HG03108 (cell line): ENCODE measurements at regions not wholly inside any gene's neighbourhood (a gene's known extent, or its start where the extent isn't known, plus 50 kb on each side); places are given as distances from the start of the nearest gene placed in this dataset.
"Not testable (repeated sequence)": the region's sequence is repeated elsewhere in the genome, so short reads cannot be mapped to it uniquely, and the experiment has no call there.

ENCODE experiments used
- ATAC-seq: cut with Tn5 transposase; IDR thresholded peaks from one replicate; pipeline ENCODE4 v1.9.1; 2021; ENCODE audit warnings: moderate library complexity; ENCODE audit not compliant: unreplicated experiment

DNA sequence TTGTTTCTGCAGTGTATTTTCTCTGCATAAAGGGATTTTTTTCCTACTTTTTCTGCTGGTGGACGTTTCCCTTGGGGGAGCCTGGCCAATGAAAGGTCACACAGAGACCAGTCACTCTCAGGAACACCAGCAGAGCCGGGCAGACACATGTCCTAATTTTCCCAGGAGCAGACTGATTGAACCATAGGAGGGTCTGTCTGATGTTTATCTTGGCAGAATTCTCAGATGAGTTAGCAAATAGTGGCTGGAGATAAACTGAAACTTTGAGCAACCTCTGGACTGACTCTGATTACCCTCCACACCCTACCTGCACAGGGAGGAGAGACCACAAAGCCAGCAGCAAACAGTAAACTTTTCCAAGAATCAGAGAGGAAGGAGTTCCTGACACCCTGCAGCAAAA, 90.0 kb upstream of the PLGLB2 start:
- ATAC-seq = not testable (repeated sequence)

DNA sequence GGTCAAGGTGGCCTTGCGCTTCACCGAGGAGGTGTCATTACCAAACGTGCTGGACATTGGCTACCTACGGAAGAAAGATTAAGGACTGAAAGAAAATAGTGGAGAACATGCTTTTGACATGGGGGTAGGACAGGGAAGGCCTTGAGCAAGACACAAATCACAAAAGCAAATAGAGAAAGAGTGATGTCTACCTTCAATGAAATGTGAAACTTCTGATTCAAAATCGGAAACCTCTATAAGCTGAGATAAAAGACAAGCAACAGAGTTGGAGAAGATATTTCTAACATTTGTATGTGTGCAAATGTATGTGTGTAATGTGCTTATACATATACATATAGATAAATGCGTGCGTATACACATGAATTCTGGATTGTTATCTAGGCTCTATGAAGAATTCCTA, 89.5 kb upstream of the PLGLB2 start:
- not testable (repeated sequence) for ATAC-seq

DNA sequence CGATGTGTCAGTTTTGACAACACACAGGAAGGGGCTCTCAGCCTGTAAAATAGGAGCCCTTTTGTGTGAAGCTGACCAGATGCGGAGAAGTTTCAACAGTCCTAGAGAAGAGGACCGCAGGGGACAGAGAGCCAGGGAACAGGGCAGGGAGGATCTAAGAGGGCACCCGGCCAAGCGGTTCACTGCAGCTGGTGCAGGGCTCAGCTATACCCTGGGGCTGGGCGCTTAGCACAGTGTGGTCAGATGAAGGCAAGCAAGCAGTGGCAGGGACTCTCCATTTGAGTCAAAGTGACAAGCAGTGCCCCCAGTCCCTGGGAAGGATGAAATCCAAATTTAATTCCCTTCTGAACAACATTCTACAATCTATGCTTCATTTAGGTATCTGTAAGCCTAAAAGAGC, 88.9 kb upstream of the PLGLB2 start:
- not testable (repeated sequence) for ATAC-seq

DNA sequence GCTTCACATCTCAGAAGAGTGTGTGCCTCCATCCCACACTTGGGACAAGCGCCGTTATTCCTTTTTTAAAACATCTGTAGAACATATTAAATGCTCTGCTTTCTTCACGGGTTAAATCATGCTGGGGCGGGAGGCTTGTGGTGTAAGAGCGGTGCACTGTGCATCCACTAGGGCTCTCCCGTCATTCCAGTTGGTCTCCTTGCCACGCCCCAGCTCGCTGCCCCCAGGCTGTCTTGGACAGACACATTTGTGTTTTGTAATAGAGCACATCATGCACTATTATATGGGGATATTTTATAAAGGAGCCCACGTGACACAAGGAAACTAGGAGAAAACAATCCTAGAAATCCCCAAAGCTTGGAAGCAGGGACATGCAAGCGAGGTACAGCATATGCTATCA, 87.7 kb upstream of the PLGLB2 start:
- not testable (repeated sequence) for ATAC-seq

DNA sequence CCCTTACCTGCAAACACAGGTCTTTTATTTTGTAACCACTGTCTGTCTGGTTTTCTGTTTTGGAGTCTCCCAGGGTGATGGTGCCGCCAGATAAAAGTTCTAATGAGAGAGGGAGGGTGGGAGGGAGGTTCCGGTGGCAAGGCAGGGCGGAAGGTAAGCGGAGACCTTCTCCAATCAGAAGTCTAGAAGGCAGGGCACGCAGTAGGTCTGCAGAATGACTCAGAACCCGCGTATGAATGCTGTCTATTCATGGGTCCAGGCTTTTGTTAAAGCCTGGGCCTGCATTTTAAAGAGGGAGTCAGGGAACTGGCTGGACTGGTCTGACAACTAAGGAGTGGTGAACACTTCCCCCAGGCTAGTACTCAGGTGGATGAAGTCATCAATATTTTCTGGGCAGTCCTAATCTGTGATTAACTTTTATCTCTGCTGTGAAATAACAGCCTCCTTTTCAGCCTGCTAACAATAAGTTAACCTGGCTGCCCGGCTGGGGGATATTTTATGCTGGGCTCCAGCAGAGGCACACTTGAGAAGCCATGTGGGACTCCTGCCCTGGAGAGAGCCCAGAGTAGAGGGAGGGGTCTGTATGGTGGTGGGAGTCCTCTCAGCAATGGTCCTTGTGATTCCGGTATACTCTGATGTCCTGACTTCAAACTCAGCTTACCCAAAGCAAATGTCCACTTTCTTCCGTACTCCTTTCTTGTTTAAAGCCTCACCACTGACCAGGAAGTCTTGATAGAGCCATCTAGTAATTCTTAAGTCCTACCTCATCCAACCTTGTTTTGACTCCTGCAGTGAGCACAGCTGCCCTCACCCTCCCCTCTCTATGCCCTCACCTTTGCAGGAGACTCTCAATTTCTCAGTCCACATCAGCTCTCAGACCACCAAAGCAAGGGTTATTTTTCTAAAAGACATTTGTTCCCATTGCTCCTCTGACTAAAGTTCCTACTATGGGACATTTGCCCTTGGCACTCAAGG, 85.3 kb upstream of the PLGLB2 start:
- not testable (repeated sequence) for ATAC-seq

DNA sequence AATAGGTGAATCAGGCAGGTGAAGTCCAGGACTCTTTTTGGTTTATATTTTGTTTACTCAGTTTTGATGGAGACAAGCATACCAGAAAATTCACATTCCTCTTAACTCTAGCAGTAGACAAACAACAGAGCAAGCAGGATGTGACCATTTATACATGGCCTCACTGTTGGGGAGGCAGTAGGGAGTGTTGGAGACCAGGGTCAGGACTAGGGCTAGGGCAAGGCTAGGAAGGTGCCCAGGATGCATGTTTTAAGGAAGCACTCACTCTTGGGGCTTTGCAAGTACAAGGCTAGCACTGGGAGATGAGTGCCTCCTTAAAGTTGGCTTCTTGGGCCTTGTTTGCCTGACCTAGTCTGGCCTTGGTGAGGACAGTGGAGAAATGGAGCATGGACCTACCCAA, 84.5 kb upstream of the PLGLB2 start:
- ATAC-seq = not testable (repeated sequence)

DNA sequence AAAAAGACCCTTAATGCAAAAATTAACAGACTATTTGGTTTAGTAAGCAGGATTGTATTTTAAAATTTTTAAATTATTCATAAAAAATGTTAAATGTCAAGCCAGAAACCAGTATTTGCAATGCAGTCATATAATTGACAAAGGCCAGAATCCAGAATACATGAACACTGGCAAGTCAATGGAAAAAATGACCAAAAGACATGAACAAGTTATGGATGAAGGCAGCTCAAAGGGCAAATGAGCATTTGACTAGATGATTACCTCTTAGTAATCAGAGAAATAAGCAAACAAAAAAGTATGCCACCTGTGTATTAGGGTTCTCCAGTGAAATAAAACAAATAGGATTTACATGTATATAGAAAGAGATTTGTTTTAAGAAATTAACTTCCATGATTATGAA, 80.9 kb upstream of the PLGLB2 start:
- ATAC-seq = not testable (repeated sequence)

DNA sequence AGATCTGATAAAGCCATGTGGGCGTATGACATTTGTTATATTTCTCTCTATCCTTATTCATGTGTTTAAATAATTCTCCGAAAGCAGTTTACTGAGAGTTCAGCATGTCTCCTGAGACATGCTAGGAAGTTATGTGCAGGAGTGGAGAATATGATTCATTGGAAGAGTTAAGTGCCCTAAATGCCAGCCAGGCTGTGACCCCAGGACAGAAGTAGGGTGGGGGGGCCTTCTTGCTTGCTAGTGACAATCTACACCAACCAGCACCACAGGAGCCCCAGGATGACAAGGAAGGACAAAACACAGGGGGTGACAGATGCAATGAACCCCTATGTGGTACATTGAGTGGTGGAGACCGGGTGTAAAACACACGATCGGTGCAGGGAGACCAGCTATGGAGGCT, 79.5 kb upstream of the PLGLB2 start:
- ATAC-seq = not testable (repeated sequence)

DNA sequence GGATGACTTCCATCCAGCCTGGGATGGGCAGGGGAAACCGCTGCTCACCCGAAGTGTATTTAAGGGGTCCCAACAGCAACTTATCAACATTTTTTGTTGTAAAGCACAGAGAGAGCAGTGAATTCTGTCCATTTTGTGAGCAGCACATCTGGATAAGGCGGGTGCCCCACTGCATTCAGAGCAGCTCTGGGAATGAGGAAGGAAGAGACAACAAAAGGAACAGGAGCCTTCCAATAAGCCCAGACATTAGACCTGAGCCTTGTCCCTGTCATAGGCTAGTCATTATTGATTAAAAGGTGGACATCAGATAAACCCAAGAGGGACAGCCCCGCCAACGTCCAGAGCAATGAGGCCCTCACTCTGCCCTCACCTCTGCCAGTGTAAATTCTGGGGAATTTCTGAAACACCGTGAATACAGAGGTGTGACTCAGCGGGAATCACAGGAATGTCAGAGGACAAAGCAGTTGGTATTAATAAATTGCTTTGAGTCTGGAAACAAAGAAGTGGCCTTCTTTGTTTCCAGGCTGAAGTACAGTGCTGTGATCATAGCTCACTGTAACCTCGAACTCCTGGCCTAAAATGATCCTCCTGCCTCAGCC, 78.2 kb upstream of the PLGLB2 start:
- not testable (repeated sequence) for ATAC-seq

DNA sequence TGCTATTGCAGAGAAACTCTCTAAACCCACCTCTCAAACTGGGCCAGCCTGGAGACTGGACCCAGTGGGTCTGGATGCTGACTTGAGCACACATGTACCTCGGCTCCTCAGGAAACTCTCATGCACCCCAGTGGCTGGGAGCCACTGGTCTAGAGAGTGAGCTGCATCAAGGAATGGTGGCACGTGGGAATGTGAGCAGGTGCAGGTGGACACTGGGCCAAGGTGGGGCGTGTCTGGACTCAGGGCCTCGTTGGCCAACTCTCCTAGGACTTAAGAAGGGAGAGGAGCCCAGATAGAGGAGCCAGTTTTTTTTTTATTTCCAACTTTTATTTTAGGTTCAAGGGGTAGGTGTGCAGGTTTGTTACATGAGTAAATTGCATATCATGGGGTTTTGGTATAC, 75.5 kb upstream of the PLGLB2 start:
- not testable (repeated sequence) for ATAC-seq

DNA sequence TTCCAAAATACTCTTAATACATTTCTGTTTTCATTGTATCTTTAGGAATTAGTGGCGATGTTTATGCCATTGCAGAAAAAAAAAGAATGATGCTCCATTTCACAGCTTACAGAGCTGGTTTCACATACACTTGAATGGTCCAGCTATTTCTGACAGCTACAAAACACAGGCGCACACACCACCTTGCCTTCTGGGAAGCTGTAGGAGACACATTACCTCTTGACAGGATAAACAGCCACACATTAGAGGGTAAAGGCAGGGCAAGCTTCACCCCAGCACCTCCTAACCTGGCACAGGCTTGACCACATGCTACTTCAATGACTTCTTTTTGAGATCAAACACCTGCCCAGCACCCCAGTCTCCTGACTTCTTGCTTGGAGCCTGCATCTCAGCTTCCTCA, 73.2 kb upstream of the PLGLB2 start:
- ATAC-seq = not testable (repeated sequence)

DNA sequence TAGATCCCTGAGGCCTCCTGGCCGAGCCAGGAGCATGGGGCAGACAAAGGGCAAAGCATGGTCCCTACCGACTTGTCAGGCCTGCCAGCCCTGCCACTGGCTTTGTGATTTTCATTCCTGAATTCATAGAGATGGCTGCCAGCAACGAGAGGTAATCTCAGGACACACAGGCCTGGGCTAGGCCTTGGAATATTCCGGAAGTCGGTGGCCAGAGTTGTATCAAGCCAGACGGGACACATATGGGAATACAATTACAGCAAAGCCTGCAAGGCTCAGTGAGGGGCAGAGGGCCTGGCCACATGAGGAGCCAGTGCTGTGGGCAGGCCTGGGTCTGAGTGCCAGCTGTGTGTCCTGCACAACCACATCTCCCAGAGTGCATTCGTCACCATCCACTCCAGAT, 72.4 kb upstream of the PLGLB2 start:
- not testable (repeated sequence) for ATAC-seq

DNA sequence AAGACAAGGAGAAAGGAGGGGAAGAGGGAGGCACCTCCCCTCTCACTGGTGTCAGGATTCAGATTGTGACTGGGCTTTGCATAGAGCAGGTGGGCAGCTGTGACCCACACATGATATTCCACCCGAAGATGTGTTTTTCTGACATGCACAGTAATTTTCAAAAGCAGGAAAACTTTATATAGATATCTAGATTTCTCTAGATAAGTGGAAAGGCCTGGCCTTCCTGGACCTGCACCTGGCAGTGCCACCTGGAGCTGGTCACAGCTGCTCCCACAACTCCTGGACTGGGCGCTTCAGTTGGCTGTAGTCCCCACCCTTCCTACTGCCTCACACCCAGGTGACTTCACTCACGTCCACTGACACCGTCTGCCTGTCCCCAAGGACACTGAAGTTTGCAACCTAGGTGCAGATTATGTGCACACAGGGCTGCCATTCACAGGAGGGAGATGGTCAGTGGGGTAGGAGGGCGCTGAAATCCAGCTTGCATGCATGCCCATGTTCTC, 70.4 kb upstream of the PLGLB2 start:
- not testable (repeated sequence) for ATAC-seq

DNA sequence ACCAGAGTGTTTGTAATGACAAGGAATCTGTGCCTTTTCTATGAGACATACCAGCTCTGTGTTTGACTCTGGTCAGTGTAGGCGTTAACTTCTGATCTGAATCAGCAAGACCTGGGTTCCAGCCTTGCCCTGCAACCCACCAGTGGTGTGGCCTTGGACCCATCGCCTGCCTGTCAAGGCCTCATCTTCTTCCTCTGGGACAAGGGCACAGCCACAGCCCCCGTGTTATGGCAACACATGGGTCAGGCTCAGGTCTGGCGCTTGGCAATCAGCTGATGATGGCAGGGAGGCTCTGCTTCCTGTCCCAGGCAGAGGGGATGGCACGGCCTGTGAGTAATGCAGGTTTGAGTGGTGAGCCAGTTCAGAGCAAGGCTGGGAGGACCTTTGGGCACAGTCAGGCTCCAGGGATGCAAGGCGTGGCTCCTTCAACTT, 69.1 kb upstream of the PLGLB2 start:
- ATAC-seq = not testable (repeated sequence)

DNA sequence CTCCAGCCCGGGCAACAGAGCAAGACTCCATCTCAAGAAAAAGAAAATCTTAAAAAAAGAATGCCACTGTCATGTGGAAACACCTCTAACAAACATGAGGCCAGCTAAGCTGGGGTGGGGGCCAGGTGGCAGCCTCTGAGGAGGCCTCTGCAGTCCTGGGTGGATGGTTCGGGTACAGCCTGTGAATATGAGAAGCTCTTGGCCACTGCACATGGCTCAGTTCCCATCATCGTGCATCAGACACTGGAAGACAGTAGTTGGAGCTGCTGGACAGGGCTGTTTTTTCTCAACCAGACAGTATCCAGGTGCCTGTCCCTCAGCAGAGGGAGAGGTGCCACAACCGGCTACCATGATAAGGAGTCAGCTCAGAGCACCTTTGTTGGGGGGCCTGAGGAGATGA, 67.9 kb upstream of the PLGLB2 start:
- ATAC-seq = not testable (repeated sequence)

DNA sequence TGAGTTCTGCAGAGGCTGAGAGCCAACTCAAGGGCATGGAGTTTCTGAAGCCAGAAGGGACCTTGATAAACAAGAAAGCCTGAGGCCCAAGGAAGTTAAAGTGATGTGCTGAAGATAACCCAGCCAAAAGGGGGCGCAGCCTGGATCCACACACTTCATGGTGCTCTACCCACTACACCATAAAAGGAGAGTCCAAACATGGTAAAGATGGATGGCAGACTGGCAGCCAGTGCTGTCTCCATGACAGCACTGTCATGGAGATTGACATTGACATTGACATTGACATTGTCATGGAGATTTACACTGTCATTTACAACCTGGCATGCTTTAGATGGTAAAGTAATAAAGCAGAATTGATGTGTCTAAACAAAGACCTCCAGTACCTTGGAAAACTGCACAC, 67.2 kb upstream of the PLGLB2 start:
- not testable (repeated sequence) for ATAC-seq

DNA sequence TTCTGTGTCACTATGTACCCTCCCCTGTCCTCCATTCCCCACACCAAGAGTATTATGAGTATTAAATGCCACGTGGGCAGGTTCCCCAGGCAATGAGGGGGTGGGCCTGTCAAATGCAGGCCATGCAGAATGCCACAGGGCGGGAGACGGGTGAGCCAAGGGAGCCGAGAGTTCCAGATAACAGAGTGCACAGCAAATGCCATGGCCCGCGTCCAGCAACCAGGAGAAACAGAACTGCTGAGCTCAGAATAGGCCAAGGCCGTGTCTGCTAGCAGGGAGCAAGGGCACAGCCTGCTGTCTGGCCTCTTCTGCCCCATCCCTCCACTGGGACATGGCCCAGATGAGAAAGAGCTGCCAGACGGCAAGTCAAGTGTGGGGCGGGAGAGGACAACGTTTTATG, 64.4 kb upstream of the PLGLB2 start:
- not testable (repeated sequence) for ATAC-seq

DNA sequence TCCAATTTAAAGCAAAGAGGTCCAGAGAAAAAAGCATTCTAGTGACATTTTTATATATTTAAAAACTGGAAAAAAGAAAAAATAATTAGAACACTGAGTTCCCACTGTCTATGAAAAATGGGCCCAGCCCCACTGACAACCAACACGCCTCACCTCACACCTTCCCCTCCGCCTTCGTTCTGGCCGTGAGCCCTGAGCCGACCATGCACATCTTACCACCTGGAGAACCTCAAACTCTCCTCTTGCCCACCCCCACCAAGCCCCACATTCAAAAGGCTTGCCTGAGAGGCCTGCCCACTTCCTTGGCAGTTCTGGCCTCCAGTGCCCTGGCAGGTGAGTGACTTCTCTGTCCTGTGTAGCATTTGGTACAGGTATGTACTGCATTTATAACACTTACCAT, 63.9 kb upstream of the PLGLB2 start:
- not testable (repeated sequence) for ATAC-seq

DNA sequence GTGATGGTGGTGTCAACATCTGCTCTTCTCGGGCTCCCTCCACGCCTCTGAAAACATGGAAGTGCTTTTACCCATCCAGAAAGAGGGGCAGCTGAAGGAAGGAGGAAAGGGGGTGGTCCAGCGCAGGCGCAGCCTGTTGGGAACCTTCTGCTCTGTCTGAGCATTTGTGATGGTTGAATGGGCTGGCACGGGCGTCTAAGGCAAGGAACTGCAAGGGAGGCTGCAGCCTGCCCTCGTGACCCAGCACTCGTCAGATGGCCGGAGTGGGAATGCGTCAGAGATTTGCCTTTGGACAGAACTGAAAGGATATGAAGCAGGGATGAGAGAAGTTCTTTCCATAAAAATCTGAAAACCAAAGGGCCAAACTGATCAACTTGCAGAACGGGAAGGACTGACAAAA, 62.3 kb upstream of the PLGLB2 start:
- ATAC-seq = not testable (repeated sequence)

DNA sequence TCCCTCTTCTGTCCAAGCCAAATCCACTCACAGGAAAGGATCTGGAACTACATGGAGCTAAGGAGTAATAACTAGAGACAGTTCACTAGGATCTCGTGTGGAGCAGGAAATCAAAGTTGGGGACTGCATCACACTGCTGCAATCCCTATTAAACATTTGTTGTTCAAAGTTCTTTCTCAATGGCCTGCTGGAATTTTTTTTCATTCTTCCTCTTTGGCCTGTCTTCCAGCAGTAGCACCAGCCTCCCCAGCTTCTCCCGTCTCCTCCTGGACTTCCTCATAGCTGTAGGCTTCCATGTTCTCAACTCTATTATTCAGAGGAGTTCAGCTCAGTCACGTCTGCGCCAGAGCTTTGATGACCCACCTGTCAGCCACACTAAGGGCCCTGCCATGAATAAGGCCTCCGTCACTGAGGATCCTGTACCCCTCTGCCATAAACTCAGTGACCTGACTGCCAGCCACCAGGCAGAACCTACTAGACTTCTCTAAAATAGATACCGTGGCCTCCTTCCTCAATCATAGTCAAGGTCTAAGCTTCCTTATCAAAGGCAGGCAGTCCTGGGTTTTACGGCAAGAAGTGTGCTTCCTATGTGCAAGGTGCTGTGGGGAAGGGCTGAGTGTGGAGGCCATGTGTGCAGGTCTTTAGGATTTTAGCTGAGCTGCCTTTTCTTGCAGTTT, 60.9 kb upstream of the PLGLB2 start:
- ATAC-seq = not testable (repeated sequence)

DNA sequence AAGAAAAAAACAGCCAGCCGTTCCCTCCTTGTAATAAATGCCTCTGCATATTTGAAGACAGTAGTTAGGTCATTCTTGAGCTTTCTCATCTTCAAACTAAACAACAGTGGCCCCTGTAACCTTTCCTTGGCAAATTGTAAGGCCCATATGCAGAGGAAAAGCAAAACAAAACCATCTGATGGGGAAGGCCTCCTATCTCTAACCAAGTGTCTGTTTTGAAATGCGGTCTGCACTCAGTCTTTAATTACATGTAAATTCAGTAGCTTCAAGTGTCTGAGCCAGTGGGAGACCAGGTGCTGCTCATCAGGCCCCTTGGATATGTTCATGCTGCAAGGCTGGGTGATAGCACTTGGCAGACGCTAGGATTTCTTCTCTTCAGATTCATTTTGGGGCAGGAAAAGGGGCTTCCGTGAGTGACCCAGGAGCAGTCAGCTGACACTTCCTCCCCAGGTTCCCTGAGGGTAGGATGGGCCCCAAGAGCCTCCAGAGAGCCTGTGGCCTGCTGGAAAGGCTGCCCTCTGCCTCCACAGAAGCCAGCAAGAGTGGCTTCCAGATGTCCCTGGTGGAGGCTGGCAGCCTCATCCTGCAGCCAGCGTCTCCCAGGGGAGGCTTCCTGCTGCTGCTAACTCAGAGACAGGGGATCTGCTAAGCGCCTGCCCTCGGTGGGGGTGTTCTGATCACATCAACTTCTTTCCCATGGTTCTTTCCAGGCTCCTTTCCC, 60.2 kb upstream of the PLGLB2 start:
- ATAC-seq = not testable (repeated sequence)
